Effector memory CD4-positive, alpha-beta T cell (primary cell): ENCODE measurements at regions not wholly inside any gene's neighbourhood (a gene's known extent, or its start where the extent isn't known, plus 50 kb on each side); places are given as distances from the start of the nearest gene placed in this dataset.

ENCODE experiments used
- DNase-seq, 3 donors: peaks; one replicate each; pipeline ENCODE4 v3.0.0-alpha.2; 2020
- H3K27ac ChIP-seq: 2 replicates; pipeline ENCODE4 v1.7.0; 2013; ENCODE audit warnings: mild to moderate bottlenecking, low read length, moderate library complexity; ENCODE audit not compliant: insufficient read depth, poor library complexity, severe bottlenecking
- H3K27me3 ChIP-seq: replicated peaks from 2 replicates; pipeline ENCODE4 v1.7.0; 2013; ENCODE audit warnings: mild to moderate bottlenecking, low read length; ENCODE audit not compliant: insufficient read depth, control insufficient read depth, poor library complexity, severe bottlenecking
- H3K36me3 ChIP-seq: 2 replicates; pipeline ENCODE4 v1.7.0; 2013; ENCODE audit warnings: mild to moderate bottlenecking, low read length, moderate library complexity; ENCODE audit not compliant: control insufficient read depth, insufficient read depth
- H3K4me1 ChIP-seq: 2 replicates; pipeline ENCODE4 v1.7.0; 2013; ENCODE audit warnings: low read length, mild to moderate bottlenecking; ENCODE audit not compliant: control insufficient read depth, insufficient read depth, poor library complexity, severe bottlenecking
- H3K4me3 ChIP-seq: 2 replicates; pipeline ENCODE4 v1.7.0; 2013; ENCODE audit warnings: low read length, low read depth, mild to moderate bottlenecking; ENCODE audit not compliant: insufficient read depth, poor library complexity, severe bottlenecking
- H3K9me3 ChIP-seq: 2 replicates; pipeline ENCODE4 v1.7.0; 2013; ENCODE audit warnings: mild to moderate bottlenecking, low read length, moderate library complexity; ENCODE audit not compliant: control insufficient read depth

DNA sequence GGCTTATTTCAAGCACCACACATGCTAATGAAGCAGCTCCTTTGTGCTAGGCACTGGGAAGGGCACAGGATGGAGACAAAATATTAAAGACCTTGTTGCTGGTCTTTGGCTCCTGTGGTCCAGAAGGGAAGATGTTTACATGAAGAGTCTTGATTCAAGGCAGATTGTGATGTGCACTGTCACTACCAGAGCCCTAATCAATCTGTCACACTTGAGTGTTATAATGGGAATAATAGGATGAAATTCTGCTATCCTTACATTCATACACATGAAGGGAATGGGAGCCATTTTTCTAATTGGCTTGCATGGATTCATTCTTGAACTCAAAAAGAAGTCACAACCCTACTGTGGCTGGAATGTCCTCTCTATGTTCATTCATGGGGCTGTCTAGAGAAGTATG is 203.0 kb downstream of the SEC61B start:
- DNase-seq = no peak
- Histone ChIP-seq H3K9me3 (no peaks in the 10 kb centered on the region), H3K27ac (no peak overlapping the region), H3K4me3 (no peak overlapping the region), H3K36me3 (no peaks in the 10 kb centered on the region), H3K27me3 (no peaks in the 10 kb centered on the region), H3K4me1 (no peaks in the 10 kb centered on the region)

DNA sequence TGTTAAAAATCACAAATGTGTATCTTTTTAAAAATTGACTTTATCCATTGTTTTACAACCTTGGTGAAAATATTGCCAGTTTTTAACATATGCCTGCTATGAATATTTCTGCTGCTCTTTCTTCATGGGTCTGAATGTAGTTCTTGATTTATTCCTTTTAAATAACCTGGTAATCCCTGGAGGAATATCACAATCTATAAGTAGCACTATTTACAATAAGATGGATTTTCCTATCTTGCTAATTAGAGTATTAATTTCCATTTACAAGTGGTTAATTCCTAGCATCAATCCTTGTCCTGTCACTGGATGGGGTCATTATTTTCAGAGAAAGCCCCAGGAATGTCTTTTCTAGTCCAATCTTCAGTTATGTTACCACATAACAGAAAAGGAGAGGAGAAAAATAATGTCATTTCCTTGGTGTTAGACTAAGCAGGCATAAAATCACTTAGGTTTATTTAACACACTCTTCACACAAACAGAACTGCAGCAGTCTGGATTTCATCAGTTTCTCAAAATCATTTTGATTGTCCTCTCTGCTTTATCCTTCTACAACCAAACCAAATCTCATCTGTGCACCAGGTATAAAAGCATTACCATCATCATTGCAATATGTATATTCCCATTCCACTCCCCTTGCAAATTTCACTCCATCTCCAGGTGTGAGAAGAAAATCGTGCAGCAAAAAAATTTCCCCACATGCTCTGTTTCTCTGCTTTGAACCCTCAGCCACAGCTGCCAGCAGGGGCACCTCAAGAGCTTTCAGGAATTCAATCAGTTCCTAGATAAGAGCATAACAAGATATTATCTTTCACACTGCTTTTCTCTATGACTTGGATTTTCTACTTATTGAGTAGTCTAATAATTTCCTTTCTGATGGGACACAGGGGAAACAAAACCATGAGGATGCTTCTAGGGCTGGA is 204.1 kb downstream of the SEC61B start:
- Histone ChIP-seq H3K9me3 (no peaks in the 10 kb centered on the region), H3K36me3 (no peaks in the 10 kb centered on the region), H3K27me3 (no peaks in the 10 kb centered on the region), H3K4me1 (no peaks in the 10 kb centered on the region), H3K27ac (no peak overlapping the region), H3K4me3 (no peak overlapping the region)
- no peak for DNase-seq

DNA sequence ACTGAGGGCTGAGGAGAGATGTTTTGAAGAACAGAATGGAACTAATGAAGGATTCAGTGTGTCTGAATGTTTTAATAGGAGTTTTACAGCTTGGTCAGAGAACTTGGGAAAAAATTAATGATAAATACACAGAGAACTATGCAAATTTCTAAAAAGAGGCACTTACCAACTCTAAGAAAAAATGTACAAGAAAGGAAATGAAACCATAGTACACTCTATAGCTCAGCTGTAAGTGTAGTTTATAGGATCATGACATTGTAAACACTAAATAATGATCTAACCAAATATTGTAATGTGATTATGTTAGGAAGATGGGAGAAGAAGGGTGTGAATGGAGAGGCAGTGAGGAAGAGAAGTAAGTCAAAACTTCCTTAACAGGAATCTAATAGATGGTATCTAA is 205.2 kb downstream of the SEC61B start:
- no peaks in the 10 kb centered on the region for H3K36me3 ChIP-seq
- no peaks in the 10 kb centered on the region for H3K4me1 ChIP-seq
- H3K9me3 ChIP-seq = no peaks in the 10 kb centered on the region
- H3K27me3 ChIP-seq = no peaks in the 10 kb centered on the region
- no peak for DNase-seq
- no peak overlapping the region for H3K27ac ChIP-seq
- no peak overlapping the region for H3K4me3 ChIP-seq

DNA sequence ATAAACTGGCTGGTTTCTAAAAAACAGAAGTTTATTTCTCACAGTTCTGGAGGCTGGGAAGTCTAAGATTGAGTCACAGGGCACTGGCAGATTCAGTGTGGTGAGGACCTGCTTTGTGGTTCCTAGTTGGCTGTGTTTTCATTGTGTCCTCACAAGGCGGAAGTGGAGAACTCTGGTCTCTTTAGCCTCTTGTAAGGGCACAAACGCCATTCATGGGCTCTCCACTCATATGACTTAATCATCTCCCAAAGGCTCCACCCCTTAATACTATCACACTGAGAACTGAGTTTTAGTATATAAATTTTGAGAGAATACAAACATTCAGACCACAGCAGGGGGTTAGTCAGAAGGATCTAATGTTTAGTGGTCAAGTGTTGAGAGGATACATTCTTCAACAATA is 208.2 kb downstream of the SEC61B start:
- Histone ChIP-seq H3K27me3 (no peaks in the 10 kb centered on the region), H3K4me3 (no peak overlapping the region), H3K9me3 (no peaks in the 10 kb centered on the region), H3K36me3 (no peaks in the 10 kb centered on the region), H3K4me1 (no peaks in the 10 kb centered on the region), H3K27ac (no peak overlapping the region)
- no peak for DNase-seq

DNA sequence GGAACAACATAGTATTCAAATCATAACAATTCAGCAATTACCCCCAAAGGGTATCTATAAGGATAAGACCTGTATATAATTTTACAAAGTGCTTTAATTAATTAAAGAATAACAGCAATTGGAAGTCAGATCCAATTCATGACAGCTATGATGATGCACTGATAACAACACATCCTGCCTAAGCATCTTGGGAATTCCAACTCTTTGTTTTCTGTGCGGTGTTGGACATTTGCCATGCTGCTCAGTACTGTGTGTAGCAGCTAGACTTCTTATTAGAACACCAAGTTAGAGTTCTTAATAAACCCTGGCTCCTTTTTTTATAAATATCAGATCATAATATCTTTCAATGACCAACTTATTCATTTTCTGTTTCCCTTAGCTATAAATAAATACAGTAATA is 209.0 kb downstream of the SEC61B start:
- DNase-seq = no peak
- Histone ChIP-seq H3K36me3 (no peaks in the 10 kb centered on the region), H3K9me3 (no peaks in the 10 kb centered on the region), H3K27me3 (no peaks in the 10 kb centered on the region), H3K4me3 (no peak overlapping the region), H3K27ac (no peak overlapping the region), H3K4me1 (no peaks in the 10 kb centered on the region)

DNA sequence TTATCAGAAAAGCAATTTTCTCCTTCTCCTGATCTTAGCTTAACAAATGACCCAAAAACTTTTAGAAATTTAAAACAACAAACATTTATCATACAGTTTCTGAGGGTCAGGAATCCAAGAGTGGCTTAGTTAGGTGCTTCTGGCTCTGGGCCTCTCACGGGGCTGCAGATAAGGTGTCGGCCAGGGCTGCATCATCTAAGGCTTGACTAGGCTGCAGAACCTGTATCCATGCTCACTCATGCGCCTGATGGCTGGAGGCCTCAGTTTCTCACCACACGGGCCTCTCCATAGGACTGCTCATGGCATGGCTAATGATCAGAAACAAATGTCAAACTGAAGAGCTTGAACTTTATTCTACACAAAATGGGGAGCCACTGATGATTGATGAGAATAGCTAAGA is 210.0 kb downstream of the SEC61B start:
- H3K36me3 ChIP-seq = no peaks in the 10 kb centered on the region
- no peak overlapping the region for H3K27ac ChIP-seq
- H3K27me3 ChIP-seq = no peaks in the 10 kb centered on the region
- no peak for DNase-seq
- H3K4me3 ChIP-seq = no peak overlapping the region
- no peaks in the 10 kb centered on the region for H3K9me3 ChIP-seq
- H3K4me1 ChIP-seq = no peaks in the 10 kb centered on the region

DNA sequence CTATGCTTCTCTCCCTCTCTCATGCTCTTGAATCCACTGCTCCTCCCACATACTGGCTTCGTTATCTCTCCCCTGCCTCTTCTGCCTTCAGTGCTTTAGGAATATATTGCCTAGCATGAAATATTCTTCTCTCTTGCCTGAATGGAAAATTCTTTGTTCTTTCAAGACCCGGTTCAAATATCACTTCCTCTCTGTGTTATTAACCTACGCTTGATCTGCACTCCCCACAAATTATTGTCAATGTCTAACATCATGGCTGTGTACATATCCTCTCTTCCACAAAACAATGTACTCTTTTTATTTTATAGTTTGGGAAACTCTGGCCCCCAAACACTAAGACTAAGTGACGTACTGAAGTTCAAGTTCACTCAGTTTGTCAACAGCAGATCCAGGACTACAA is 211.0 kb downstream of the SEC61B start:
- H3K27me3 ChIP-seq = no peaks in the 10 kb centered on the region
- H3K4me1 ChIP-seq = no peaks in the 10 kb centered on the region
- DNase-seq = no peak
- no peaks in the 10 kb centered on the region for H3K9me3 ChIP-seq
- no peak overlapping the region for H3K27ac ChIP-seq
- H3K4me3 ChIP-seq = no peak overlapping the region
- no peaks in the 10 kb centered on the region for H3K36me3 ChIP-seq

DNA sequence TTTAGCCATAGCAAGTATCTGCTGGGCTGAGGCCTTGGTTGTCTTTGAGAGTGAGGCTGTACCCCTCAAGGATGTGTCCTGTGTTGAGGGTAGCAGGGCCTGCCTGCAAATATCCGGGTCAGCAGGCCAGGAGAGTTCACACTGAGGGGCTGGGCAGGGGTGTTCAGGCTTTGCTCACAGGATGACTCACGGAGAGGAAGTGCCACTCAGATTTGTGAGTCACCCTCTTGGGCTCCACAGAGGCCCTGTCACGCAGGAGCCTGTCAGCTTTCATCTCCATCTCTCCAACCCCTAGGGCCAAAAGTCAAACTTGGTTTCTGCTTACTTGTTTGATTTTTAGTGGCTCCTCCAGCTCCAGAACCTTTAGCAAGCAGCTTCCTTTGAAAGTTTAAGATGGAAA is 211.5 kb downstream of the SEC61B start:
- Histone ChIP-seq H3K27ac (no peak overlapping the region), H3K4me1 (no peaks in the 10 kb centered on the region), H3K27me3 (no peaks in the 10 kb centered on the region), H3K4me3 (no peak overlapping the region), H3K9me3 (no peaks in the 10 kb centered on the region), H3K36me3 (no peaks in the 10 kb centered on the region)
- no peak for DNase-seq

DNA sequence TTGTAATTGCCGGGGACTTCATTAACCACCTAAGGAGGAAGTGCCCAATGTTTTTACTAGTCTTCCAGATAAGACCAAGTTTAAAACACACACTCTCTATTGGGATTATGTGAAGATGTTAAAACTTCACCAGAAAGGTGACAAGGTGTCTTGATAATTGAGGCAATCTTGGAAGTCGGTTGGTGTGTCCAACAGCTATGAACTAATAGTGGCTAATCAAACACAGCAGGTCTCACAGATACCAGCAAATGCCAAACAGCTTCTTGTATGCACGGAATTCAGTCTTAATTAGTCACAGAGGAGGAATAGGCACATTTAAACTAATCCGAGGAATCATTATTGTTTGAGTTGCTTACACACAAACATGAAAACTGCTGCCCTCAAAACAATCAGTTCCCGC is 214.5 kb downstream of the SEC61B start:
- DNase-seq = no peak
- no peaks in the 10 kb centered on the region for H3K27me3 ChIP-seq
- no peaks in the 10 kb centered on the region for H3K36me3 ChIP-seq
- no peaks in the 10 kb centered on the region for H3K9me3 ChIP-seq
- H3K4me1 ChIP-seq = no peaks in the 10 kb centered on the region
- H3K4me3 ChIP-seq = no peak overlapping the region
- no peak overlapping the region for H3K27ac ChIP-seq

DNA sequence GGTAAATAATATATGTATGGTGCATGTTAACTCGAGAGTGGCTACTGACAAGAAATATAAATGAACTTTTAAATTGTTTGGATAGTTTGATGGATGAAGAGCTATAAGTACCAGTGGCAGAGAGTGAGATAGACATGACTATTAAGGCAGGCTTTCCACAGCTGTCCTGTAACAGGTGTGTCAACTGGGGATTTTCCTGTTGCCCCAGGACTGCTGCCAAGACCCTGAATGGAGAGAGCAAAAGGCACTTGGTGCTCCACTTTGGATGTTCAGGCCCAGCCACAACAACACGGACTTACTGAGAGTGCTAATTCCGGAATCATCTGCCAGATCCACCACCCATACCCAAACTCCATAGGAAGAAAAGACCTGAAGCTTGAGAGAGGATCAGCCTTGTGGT is 215.1 kb downstream of the SEC61B start:
- H3K27me3 ChIP-seq = no peaks in the 10 kb centered on the region
- no peak for DNase-seq
- H3K4me1 ChIP-seq = no peaks in the 10 kb centered on the region
- H3K36me3 ChIP-seq = no peaks in the 10 kb centered on the region
- H3K27ac ChIP-seq = no peak overlapping the region
- no peak overlapping the region for H3K4me3 ChIP-seq
- H3K9me3 ChIP-seq = no peaks in the 10 kb centered on the region
